Liver (tissue), 8 donors: ENCODE measurements at regions not wholly inside any gene's neighbourhood (a gene's known extent, or its start where the extent isn't known, plus 50 kb on each side); places are given as distances from the start of the nearest gene placed in this dataset.

Experiments used
- DNase-seq: peaks from one replicate; pipeline ENCODE4 v3.0.0-alpha.2; 2017; ENCODE audit warnings: low spot score
- H3K27ac ChIP-seq, 2 donors: one replicate each; pipeline ENCODE4 v1.7.0; 2013; ENCODE audit warnings: inconsistent platforms in 2 of 2, low read length in 2 of 2, control low read depth in 1 of 2, low read depth in 1 of 2, mild to moderate bottlenecking in 1 of 2
- H3K27me3 ChIP-seq, 4 donors: one replicate each; pipeline versions ENCODE4 v1.6.1 to v1.7.0; 2013; ENCODE audit warnings: low read length in 3 of 4, inconsistent platforms in 1 of 4, mild to moderate bottlenecking in 1 of 4, moderate library complexity in 1 of 4; ENCODE audit not compliant: control insufficient read depth in 4 of 4, insufficient read depth in 4 of 4
- H3K36me3 ChIP-seq, 4 donors: one replicate each; pipeline versions ENCODE4 v1.6.1 to v1.7.0; 2013; ENCODE audit warnings: low read length in 3 of 4, mild to moderate bottlenecking in 3 of 4, low read depth in 1 of 4, moderate library complexity in 1 of 4; ENCODE audit not compliant: control insufficient read depth in 4 of 4, insufficient read depth in 3 of 4
- H3K4me1 ChIP-seq, 4 donors: one replicate each; pipeline versions ENCODE4 v1.6.1 to v1.7.0; 2013; ENCODE audit warnings: low read length in 3 of 4, mild to moderate bottlenecking in 3 of 4, moderate library complexity in 1 of 4; ENCODE audit not compliant: control insufficient read depth in 4 of 4, insufficient read depth in 4 of 4
- H3K4me3 ChIP-seq, 3 donors: one replicate each; pipeline versions ENCODE4 v1.6.1 to v1.7.0; 2013; ENCODE audit warnings: low read length in 3 of 3, control low read depth in 1 of 3, low read depth in 1 of 3, mild to moderate bottlenecking in 1 of 3
- H3K9ac ChIP-seq, 2 donors: one replicate each; pipeline ENCODE4 v1.7.0; 2013; ENCODE audit warnings: low read length in 2 of 2, mild to moderate bottlenecking in 2 of 2, moderate library complexity in 2 of 2, control low read depth in 1 of 2, low read depth in 1 of 2
- H3K9me3 ChIP-seq, 4 donors: one replicate each; pipeline versions ENCODE4 v1.6.1 to v1.7.0; 2013; ENCODE audit warnings: low read length in 3 of 4; ENCODE audit not compliant: control insufficient read depth in 4 of 4
- ATF3 ChIP-seq: IDR thresholded peaks from 2 replicates; pipeline ENCODE4 v1.6.1; 2016; ENCODE audit warnings: antibody characterized with exemption
- CTCF ChIP-seq: fragments of 150-350 bp; IDR thresholded peaks from 2 replicates; pipeline ENCODE4 v1.5.1; 2017; ENCODE audit warnings: improper control_type of control experiment, low read depth, low read length; ENCODE audit not compliant: missing input control
- EGR1 ChIP-seq, 2 donors: IDR thresholded peaks; 2 replicates each; pipeline ENCODE4 v1.6.1; 2016 to 2018; ENCODE audit warnings: antibody characterized with exemption in 2 of 2, low read depth in 2 of 2
- FOXA2 ChIP-seq: IDR thresholded peaks from 2 replicates; pipeline ENCODE4 v1.6.1; 2016; ENCODE audit warnings: antibody characterized with exemption
- GABPA ChIP-seq, 2 donors: IDR thresholded peaks in 1 of 2; conservative IDR thresholded peaks in 1 of 2; 2 replicates each; pipeline ENCODE4 v1.6.1; 2016; ENCODE audit warnings: antibody characterized with exemption in 2 of 2, mild to moderate bottlenecking in 1 of 2, moderate library complexity in 1 of 2
- HNF4A ChIP-seq, 2 donors: conservative IDR thresholded peaks; 2 replicates each; pipeline ENCODE4 v1.6.1; 2016; ENCODE audit warnings: antibody characterized with exemption in 2 of 2, mild to moderate bottlenecking in 2 of 2
- HNF4G ChIP-seq: IDR thresholded peaks from 2 replicates; pipeline ENCODE4 v1.6.1; 2016; ENCODE audit warnings: antibody characterized with exemption
- JUND ChIP-seq, 2 donors: IDR thresholded peaks; 2 replicates each; pipeline ENCODE4 v1.6.1; 2016; ENCODE audit warnings: antibody characterized with exemption in 2 of 2
- NR2F2 ChIP-seq: IDR thresholded peaks from 2 replicates; pipeline ENCODE4 v1.6.1; 2016; ENCODE audit warnings: antibody characterized with exemption
- RAD21 ChIP-seq, 2 donors: IDR thresholded peaks; 2 replicates each; pipeline ENCODE4 v1.6.1; 2016; ENCODE audit warnings: antibody characterized with exemption in 2 of 2, mild to moderate bottlenecking in 2 of 2
- REST ChIP-seq: IDR thresholded peaks from 2 replicates; pipeline ENCODE4 v1.6.1; 2016; ENCODE audit warnings: antibody characterized with exemption, mild to moderate bottlenecking
- RXRA ChIP-seq, 2 donors: IDR thresholded peaks; 2 replicates each; pipeline ENCODE4 v1.6.1; 2017 to 2018; ENCODE audit warnings: antibody characterized with exemption in 2 of 2, mild to moderate bottlenecking in 1 of 2
- SP1 ChIP-seq: IDR thresholded peaks from 2 replicates; pipeline ENCODE4 v1.6.1; 2018; ENCODE audit warnings: antibody characterized with exemption, mild to moderate bottlenecking
- TAF1 ChIP-seq: conservative IDR thresholded peaks from 2 replicates; pipeline ENCODE4 v1.6.1; 2016; ENCODE audit warnings: antibody characterized with exemption, mild to moderate bottlenecking
- YY1 ChIP-seq: IDR thresholded peaks from 2 replicates; pipeline ENCODE4 v1.6.1; 2016; ENCODE audit warnings: antibody characterized with exemption, mild to moderate bottlenecking
- ZBTB33 ChIP-seq: IDR thresholded peaks from 2 replicates; pipeline ENCODE4 v1.6.1; 2016; ENCODE audit warnings: antibody characterized with exemption
- WGBS: extraction: QIAGEN DNeasy Blood & Tissue Kit; methylation state at CpG from one replicate; pipeline ENCODE4 v1.1.7; 2013; 5-methylcytosine and 5-hydroxymethylcytosine counted together
- donor health status: healthy.
- donor health status: healthy.
- donor health status: healthy.
- donor health status: healthy.
- donor health status: healthy.

DNA sequence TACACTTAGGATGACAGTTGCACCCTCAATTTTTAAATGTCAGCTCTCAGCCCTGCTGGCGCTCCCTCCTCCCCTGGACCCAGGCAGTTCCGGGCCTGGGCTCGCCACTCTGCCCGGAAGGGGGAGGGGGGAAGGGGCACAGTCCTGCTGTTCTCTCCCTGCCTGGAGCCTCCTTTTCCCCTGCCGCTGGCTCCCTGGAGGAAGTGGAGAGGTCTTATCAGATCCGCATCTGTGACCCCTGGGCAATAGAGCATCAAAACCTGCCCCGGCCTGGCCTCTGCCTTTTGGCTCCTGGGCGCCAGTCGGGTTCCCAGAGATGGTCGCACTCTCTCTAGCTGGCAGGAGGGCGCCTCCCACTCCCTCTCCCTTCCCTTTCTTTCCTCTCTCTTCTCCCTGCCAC is 149.3 kb downstream of the IRF8 start:
- Histone ChIP-seq H3K9ac (no peak overlapping the region), H3K4me3 (no peak overlapping the region), H3K27ac (no peak overlapping the region), H3K9me3 (no peaks in the 10 kb centered on the region), H3K27me3 (peaks cover 0 to 14% (median 2%) of the 10 kb centered on the region in 4 donors), H3K4me1 (no peaks in the 10 kb centered on the region), H3K36me3 (no peaks in the 10 kb centered on the region)
- WGBS, result 21% methylated on average over 11 of the region's 11 CpGs
- TF ChIP-seq GABPA (IDR thresholded peaks at IDR 0.05 in 1 of 2, conservative IDR thresholded peaks at IDR 0.05 in 1 of 2) (no peak), TAF1 (no peak), FOXA2 (no peak), HNF4G (no peak), EGR1 (IDR thresholded peaks at IDR 0.05; ENCODE audit: low read depth in 2 of 2) (no peak), CTCF (no peak), JUND (IDR thresholded peaks at IDR 0.05) (no peak), YY1 (no peak), RXRA (IDR thresholded peaks at IDR 0.05) (no peak), ATF3 (no peak), SP1 (no peak), REST (no peak), HNF4A (conservative IDR thresholded peaks at IDR 0.05) (no peak), RAD21 (IDR thresholded peaks at IDR 0.05) (no peak)
- DNase-seq, result no peak

DNA sequence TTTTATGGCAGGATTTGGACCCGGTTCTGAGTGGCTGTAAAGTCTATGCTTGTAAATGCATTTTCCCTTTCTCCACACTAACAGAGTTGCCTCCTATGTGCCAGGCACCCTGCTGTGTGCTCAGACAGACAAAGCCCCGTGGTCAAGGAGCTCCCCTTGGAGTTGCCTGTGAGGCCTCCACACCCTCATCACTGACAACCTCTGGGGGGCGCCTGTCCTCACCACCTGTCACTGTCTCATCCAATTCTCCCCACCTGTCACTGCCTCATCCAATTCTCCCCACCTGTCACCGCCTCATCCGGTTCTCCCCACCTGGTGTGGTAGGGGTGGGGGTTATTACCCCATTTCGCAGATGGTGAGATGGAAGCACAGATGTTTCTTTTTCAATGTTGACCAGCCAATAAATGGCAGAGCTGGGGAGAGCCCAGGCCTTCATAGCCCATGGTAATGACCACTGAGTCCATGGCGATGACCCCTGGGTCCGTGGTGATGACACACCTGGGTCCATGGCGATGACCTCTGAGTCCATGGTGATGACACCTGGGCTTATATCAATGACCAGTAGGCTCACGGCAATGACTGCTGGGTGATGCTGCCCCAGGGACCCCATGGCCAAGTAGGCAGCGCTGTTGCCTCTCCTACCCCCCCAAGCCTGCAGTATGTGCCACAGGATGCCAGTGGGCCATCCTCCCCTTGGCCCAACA is 150.1 kb downstream of the IRF8 start:
- DNase-seq, result no peak
- H3K9me3 ChIP-seq, result no peaks in the 10 kb centered on the region
- H3K9ac ChIP-seq, result no peak overlapping the region
- H3K4me1 ChIP-seq, result no peaks in the 10 kb centered on the region
- no peak overlapping the region for H3K27ac ChIP-seq
- TF ChIP-seq REST (no peak), HNF4A (conservative IDR thresholded peaks at IDR 0.05) (no peak), ZBTB33 (no peak), EGR1 (IDR thresholded peaks at IDR 0.05; ENCODE audit: low read depth in 2 of 2) (no peak), SP1 (no peak), HNF4G (no peak), YY1 (no peak), FOXA2 (no peak), RXRA (IDR thresholded peaks at IDR 0.05) (no peak), RAD21 (IDR thresholded peaks at IDR 0.05) (no peak), NR2F2 (no peak), ATF3 (no peak), GABPA (IDR thresholded peaks at IDR 0.05 in 1 of 2, conservative IDR thresholded peaks at IDR 0.05 in 1 of 2) (no peak)
- H3K4me3 ChIP-seq, result no peak overlapping the region
- 70% methylated on average over 11 of the region's 11 CpGs for WGBS
- peaks cover 0 to 14% (median 2%) of the 10 kb centered on the region in 4 donors for H3K27me3 ChIP-seq
- no peaks in the 10 kb centered on the region for H3K36me3 ChIP-seq
